ENCODE measurements at regions not wholly inside any gene's neighbourhood (a gene's known extent, or its start where the extent isn't known, plus 50 kb on each side); places are given as distances from the start of the nearest gene placed in this dataset.

DNA sequence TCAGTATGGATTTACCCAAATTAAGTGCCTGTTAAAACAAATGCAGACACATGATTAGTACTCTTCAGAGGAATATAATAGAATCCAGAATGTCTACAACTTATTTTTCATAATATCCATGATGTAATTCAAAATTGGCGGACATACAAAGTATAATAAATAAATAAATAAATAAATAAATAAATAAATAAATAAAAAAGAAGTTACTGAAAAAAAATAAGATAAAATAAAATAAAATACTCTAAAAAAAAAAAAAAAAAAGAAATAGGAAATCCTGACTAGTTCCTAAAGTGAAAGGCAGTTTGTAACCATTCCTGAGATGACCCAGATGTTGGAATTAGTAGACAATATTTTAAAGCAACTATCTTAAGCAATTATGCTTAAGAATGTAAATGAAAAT lies 219.0 kb upstream of the SPAG17 start:
- Histone ChIP-seq H3K4me3 (replicated peaks in 1 of 3; ENCODE audit: insufficient read depth in 1 of 3, low read depth in 2 of 3, low read length in 3 of 3) (no peak overlapping the region), H3K4me1 (ENCODE audit: insufficient read depth, low read length) (no peaks in the 10 kb centered on the region), H2AFZ (ENCODE audit: low read length) (no peak overlapping the region), H3K4me2 (ENCODE audit: low read depth, low read length) (no peak overlapping the region), H3K9ac (ENCODE audit: insufficient read depth, low read depth, low read length) (no peak overlapping the region), H3K9me3 (ENCODE audit: low read length) (no peaks in the 10 kb centered on the region), H3K27ac (ENCODE audit: extremely low read length, insufficient read depth, low read length) (no peak overlapping the region), H3K36me3 (replicated peaks in 1 of 2; ENCODE audit: control insufficient read depth in 1 of 2, insufficient read depth in 2 of 2, low read length in 2 of 2) (no peaks in the 10 kb centered on the region), H3K27me3 (ENCODE audit: control insufficient read depth in 1 of 2, insufficient read depth in 2 of 2, low read length in 2 of 2) (no peaks in the 10 kb centered on the region), H3K79me2 (ENCODE audit: insufficient read depth, low read length) (no peaks in the 10 kb centered on the region), H4K20me1 (ENCODE audit: insufficient read depth, low read length) (no peaks in the 10 kb centered on the region)
- FAIRE-seq (no peak), DNase-seq (ENCODE audit: low spot score) (no peak), ATAC-seq (no peak)
- in situ Hi-C loops (cut with HindIII; ENCODE audit: extremely low pct_ligation_motif_present, low pct_unique_long_range_greater_than_20kb) (no loop called here), intact Hi-C loops (cut with micrococcal nuclease; ENCODE audit: unreplicated experiment) (no loop called here)
- ChIA-PET POLR2A (no interaction called here), CTCF (ENCODE audit: low intra/inter-chr PET ratio, low total read pairs) (no interaction called here)
- BruUV-seq (replicated peaks), result no TSS peak
- WGBS (ENCODE audit: low lambda C conversion rate), result 33% methylated on average over 1 of the region's 1 CpG
- TF ChIP-seq, protein P1, sequence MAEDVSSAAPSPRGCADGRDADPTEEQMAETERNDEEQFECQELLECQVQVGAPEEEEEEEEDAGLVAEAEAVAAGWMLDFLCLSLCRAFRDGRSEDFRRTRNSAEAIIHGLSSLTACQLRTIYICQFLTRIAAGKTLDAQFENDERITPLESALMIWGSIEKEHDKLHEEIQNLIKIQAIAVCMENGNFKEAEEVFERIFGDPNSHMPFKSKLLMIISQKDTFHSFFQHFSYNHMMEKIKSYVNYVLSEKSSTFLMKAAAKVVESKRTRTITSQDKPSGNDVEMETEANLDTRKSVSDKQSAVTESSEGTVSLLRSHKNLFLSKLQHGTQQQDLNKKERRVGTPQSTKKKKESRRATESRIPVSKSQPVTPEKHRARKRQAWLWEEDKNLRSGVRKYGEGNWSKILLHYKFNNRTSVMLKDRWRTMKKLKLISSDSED (CRISPR knock-in tag; IDR thresholded peaks at IDR 0.05), result no peak
- TF ChIP-seq RFX3 (CRISPR knock-in tag; IDR thresholded peaks at IDR 0.05) (no peak), SMARCC2 (IDR thresholded peaks at IDR 0.05) (no peak), FIP1L1 (IDR thresholded peaks at IDR 0.05; ENCODE audit: borderline replicate concordance, insufficient read depth, low read depth, low read length) (no peak), GTF2F1 (IDR thresholded peaks at IDR 0.05; ENCODE audit: low read length) (no peak), KMT2B (CRISPR knock-in tag; IDR thresholded peaks at IDR 0.05) (no peak), ZNF451 (CRISPR knock-in tag; IDR thresholded peaks at IDR 0.05) (no peak), ATF7-NPFF (CRISPR knock-in tag; IDR thresholded peaks at IDR 0.05; ENCODE audit: low read depth) (no peak)
- TF ChIP-seq, protein P2, sequence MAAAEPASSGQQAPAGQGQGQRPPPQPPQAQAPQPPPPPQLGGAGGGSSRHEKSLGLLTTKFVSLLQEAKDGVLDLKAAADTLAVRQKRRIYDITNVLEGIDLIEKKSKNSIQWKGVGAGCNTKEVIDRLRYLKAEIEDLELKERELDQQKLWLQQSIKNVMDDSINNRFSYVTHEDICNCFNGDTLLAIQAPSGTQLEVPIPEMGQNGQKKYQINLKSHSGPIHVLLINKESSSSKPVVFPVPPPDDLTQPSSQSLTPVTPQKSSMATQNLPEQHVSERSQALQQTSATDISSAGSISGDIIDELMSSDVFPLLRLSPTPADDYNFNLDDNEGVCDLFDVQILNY (CRISPR knock-in tag; conservative IDR thresholded peaks at IDR 0.05), result no peak
- TF ChIP-seq, protein P3, sequence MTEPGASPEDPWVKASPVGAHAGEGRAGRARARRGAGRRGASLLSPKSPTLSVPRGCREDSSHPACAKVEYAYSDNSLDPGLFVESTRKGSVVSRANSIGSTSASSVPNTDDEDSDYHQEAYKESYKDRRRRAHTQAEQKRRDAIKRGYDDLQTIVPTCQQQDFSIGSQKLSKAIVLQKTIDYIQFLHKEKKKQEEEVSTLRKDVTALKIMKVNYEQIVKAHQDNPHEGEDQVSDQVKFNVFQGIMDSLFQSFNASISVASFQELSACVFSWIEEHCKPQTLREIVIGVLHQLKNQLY (CRISPR knock-in tag; IDR thresholded peaks at IDR 0.05), result no peak
- TF ChIP-seq, protein P4, sequence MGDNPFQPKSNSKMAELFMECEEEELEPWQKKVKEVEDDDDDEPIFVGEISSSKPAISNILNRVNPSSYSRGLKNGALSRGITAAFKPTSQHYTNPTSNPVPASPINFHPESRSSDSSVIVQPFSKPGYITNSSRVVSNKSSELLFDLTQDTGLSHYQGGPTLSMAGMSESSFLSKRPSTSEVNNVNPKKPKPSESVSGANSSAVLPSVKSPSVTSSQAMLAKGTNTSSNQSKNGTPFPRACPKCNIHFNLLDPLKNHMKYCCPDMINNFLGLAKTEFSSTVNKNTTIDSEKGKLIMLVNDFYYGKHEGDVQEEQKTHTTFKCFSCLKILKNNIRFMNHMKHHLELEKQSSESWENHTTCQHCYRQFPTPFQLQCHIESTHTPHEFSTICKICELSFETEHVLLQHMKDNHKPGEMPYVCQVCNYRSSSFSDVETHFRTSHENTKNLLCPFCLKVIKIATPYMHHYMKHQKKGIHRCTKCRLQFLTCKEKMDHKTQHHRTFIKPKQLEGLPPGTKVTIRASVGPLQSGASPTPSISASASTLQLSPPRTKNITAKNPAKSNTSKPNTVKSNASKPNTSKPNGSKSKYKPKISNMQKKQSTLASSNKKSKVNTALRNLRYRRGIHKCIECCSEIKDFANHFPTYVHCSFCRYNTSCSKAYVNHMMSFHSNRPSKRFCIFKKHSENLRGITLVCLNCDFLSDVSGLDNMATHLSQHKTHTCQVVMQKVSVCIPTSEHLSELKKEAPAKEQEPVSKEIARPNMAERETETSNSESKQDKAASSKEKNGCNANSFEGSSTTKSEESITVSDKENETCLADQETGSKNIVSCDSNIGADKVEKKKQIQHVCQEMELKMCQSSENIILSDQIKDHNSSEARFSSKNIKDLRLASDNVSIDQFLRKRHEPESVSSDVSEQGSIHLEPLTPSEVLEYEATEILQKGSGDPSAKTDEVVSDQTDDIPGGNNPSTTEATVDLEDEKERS (CRISPR knock-in tag; IDR thresholded peaks at IDR 0.05), result no peak
